WTC11 (cell line): ENCODE measurements at regions not wholly inside any gene's neighbourhood (a gene's known extent, or its start where the extent isn't known, plus 50 kb on each side); places are given as distances from the start of the nearest gene placed in this dataset.

Experiments used
- CTCF ChIP-seq: fragments of 200-600 bp; IDR thresholded peaks from 2 replicates; pipeline ENCODE4 v1.8.0; 2022; ENCODE audit warnings: antibody characterized with exemption
- SP1 ChIP-seq: sonication (generic); formaldehyde crosslinking; conservative IDR thresholded peaks from 2 replicates; pipeline ENCODE4 v1.8.1; 2022; ENCODE audit warnings: missing genetic modification reagents
- TP53 ChIP-seq: sonication (generic); formaldehyde crosslinking; IDR thresholded peaks from 2 replicates; pipeline ENCODE4 v1.8.1; 2023; ENCODE audit warnings: mild to moderate bottlenecking, missing genetic modification reagents
- ZNF671 ChIP-seq: fragments of 250-450 bp; sonication (Bioruptor Pico); IDR thresholded peaks from 2 replicates; pipeline ENCODE4 v1.8.0; 2021; ENCODE audit warnings: mild to moderate bottlenecking

GRCh38 chr21:38884440-38884839 lies 78.7 kb downstream of the ETS2 start:
- TF ChIP-seq CTCF (no peak), ZNF671 (CRISPR knock-in tag) (no peak), TP53 (CRISPR knock-in tag) (no peak), SP1 (CRISPR knock-in tag) (no peak)
